Testis (tissue), 2 donors: ENCODE measurements at regions not wholly inside any gene's neighbourhood (a gene's known extent, or its start where the extent isn't known, plus 50 kb on each side); places are given as distances from the start of the nearest gene placed in this dataset.
A peak's percentile ranks its signal among the peaks of the same experiment; 100 is the strongest.

Experiments used
- DNase-seq: peaks from one replicate; pipeline ENCODE4 v3.0.0-alpha.2; 2019
- H3K27ac ChIP-seq, 2 donors: fragments of 200-600 bp; sonication (generic); one replicate each; pipeline ENCODE4 v1.5.1; 2019
- H3K27me3 ChIP-seq: fragments of 200-600 bp; sonication (generic); one replicate; pipeline ENCODE4 v1.5.1; 2019
- H3K36me3 ChIP-seq: fragments of 200-600 bp; sonication (generic); one replicate; pipeline ENCODE4 v1.5.1; 2017; ENCODE audit warnings: low read depth; ENCODE audit errors: missing control alignments
- H3K4me1 ChIP-seq: fragments of 200-600 bp; sonication (generic); one replicate; pipeline ENCODE4 v1.5.1; 2019
- H3K4me3 ChIP-seq, 2 donors: fragments of 200-600 bp; sonication (generic); one replicate each; pipeline ENCODE4 v1.5.1; 2017 to 2019
- H3K9me3 ChIP-seq: fragments of 200-600 bp; sonication (generic); one replicate; pipeline ENCODE4 v1.5.1; 2017
- POLR2A ChIP-seq: fragments of 450-650 bp; IDR thresholded peaks from one replicate; pipeline ENCODE4 v1.6.1; 2017; ENCODE audit warnings: antibody characterized with exemption, mild to moderate bottlenecking, moderate library complexity
- WGBS, 2 donors: methylation state at CpG; one replicate each; pipeline ENCODE4 v1.1.5; 2018; 5-methylcytosine and 5-hydroxymethylcytosine counted together
- intact Hi-C: fragments of 100-400 bp; cut with DNase I; formaldehyde crosslinking; loops from one replicate; pipeline ENCODE4 v1.15.1; 2023; ENCODE audit warnings: low total_unique reads
- TF ChIP-seq, protein P1 (sequence below), 3 experiments: fragments of 450-650 bp in 2 of 3; fragments of 200-600 bp in 1 of 3; sonication (generic) in 1 of 3; IDR thresholded peaks; one replicate each; pipeline ENCODE4 v1.5.1; 2016 to 2019; ENCODE audit warnings: antibody characterized with exemption in 3 of 3, mild to moderate bottlenecking in 2 of 3, moderate library complexity in 1 of 3

DNA sequence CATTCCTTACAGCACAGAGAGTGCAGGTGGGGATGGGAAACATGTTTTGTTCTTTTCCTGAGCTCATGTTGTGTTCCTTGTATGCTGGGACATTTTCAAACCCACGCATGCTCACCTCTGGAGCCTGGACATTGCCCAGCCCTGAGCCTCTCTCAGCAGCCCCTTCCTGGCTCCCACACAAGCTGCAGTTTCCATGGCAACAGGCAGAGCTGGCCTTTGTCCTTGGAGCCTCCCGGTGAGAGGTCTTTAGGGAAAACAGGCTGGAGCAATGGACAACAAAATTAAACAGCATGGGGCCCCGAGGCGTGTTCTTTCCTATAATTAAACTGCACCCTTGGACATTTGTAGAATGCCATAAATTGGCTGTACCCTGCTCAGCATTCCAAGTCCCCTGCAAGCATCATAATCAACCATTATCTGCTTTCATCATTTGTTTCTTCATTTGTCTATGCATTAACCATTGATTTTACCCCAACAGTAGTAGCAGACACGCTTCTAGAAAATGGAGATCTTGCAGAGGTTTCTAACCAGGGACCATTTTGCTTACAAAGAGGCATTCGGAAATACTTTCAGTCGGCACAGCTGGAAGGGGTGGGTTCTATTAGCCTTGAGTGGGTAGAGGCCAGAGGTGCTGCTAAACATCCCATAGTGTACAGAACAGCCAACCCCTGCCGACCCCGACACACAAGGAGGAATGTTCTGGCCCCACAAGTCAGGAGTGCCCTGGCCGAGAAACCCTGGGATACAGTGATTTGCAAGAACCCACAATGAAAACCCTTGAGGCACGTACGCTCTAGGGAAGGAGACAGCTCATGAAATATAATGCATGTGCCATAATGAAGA, 133.4 kb upstream of the PEG3 start:
- TF ChIP-seq, protein P1, sequence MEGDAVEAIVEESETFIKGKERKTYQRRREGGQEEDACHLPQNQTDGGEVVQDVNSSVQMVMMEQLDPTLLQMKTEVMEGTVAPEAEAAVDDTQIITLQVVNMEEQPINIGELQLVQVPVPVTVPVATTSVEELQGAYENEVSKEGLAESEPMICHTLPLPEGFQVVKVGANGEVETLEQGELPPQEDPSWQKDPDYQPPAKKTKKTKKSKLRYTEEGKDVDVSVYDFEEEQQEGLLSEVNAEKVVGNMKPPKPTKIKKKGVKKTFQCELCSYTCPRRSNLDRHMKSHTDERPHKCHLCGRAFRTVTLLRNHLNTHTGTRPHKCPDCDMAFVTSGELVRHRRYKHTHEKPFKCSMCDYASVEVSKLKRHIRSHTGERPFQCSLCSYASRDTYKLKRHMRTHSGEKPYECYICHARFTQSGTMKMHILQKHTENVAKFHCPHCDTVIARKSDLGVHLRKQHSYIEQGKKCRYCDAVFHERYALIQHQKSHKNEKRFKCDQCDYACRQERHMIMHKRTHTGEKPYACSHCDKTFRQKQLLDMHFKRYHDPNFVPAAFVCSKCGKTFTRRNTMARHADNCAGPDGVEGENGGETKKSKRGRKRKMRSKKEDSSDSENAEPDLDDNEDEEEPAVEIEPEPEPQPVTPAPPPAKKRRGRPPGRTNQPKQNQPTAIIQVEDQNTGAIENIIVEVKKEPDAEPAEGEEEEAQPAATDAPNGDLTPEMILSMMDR (IDR thresholded peaks at IDR 0.05), result no peak
- no peak for TF ChIP-seq POLR2A
- Histone ChIP-seq H3K4me1 (peaks cover 77% of the 10 kb centered on the region), H3K4me3 (no peak overlapping the region), H3K27me3 (no peaks in the 10 kb centered on the region), H3K27ac (peak overlapping the region; percentile 67 to 77), H3K9me3 (no peaks in the 10 kb centered on the region), H3K36me3 (no peaks in the 10 kb centered on the region)
- intact Hi-C loops, result no loop called here
- WGBS, 2 donors, result 30 to 43% methylated on average over 12 of the region's 12 CpGs
- peak; percentile 81 for DNase-seq

- Histone ChIP-seq H3K27ac (peak overlapping the region; percentile 42 to 67), H3K36me3 (no peaks in the 10 kb centered on the region), H3K9me3 (no peaks in the 10 kb centered on the region), H3K27me3 (no peaks in the 10 kb centered on the region), H3K4me3 (no peak overlapping the region), H3K4me1 (peaks cover 77% of the 10 kb centered on the region)
- intact Hi-C loops, result no loop called here
- WGBS, 2 donors, result 44 to 49% methylated on average over 8 of the region's 8 CpGs
- peak; percentile 78 for DNase-seq
- TF ChIP-seq, protein P1 (IDR thresholded peaks at IDR 0.05), result peak in 1 of 3 experiments; percentile 4
- TF ChIP-seq POLR2A, result no peak
Measured at GRCh38 chr19:56974556-56975207, 134.2 kb upstream of the PEG3 start.

- Histone ChIP-seq H3K9me3 (no peaks in the 10 kb centered on the region), H3K27me3 (no peaks in the 10 kb centered on the region), H3K4me3 (no peak overlapping the region), H3K36me3 (no peaks in the 10 kb centered on the region), H3K4me1 (peaks cover 84% of the 10 kb centered on the region), H3K27ac (peak overlapping the region; percentile 42 to 67)
- DNase-seq, result no peak
- TF ChIP-seq POLR2A, result no peak
- TF ChIP-seq, protein P1 (IDR thresholded peaks at IDR 0.05), result no peak
- intact Hi-C loops, result no loop called here
- WGBS, 2 donors, result 31 to 71% methylated on average over 4 of the region's 4 CpGs
Measured at GRCh38 chr19:56976300-56976699, 135.8 kb upstream of the PEG3 start.

GRCh38 chr19:56976995-56977906, 136.7 kb upstream of the PEG3 start:
- Histone ChIP-seq H3K4me1 (peaks cover 85% of the 10 kb centered on the region), H3K36me3 (no peaks in the 10 kb centered on the region), H3K27ac (peak overlapping the region; percentile 64 to 67), H3K4me3 (no peak overlapping the region), H3K27me3 (no peaks in the 10 kb centered on the region), H3K9me3 (no peaks in the 10 kb centered on the region)
- no peak for DNase-seq
- intact Hi-C loops, result no loop called here
- WGBS, 2 donors, result 82 to 91% methylated on average over 14 of the region's 14 CpGs
- TF ChIP-seq, protein P1 (IDR thresholded peaks at IDR 0.05), result no peak
- no peak for TF ChIP-seq POLR2A
